Testis (tissue), 2 donors: ENCODE measurements at regions not wholly inside any gene's neighbourhood (a gene's known extent, or its start where the extent isn't known, plus 50 kb on each side); places are given as distances from the start of the nearest gene placed in this dataset.

Source experiments
- POLR2A ChIP-seq: fragments of 450-650 bp; IDR thresholded peaks from one replicate; pipeline ENCODE4 v1.6.1; 2017; ENCODE audit warnings: antibody characterized with exemption, mild to moderate bottlenecking, moderate library complexity
- TF ChIP-seq, protein P1 (sequence below), 3 experiments: fragments of 450-650 bp in 2 of 3; fragments of 200-600 bp in 1 of 3; sonication (generic) in 1 of 3; IDR thresholded peaks; one replicate each; pipeline ENCODE4 v1.5.1; 2016 to 2019; ENCODE audit warnings: antibody characterized with exemption in 3 of 3, mild to moderate bottlenecking in 2 of 3, moderate library complexity in 1 of 3

DNA sequence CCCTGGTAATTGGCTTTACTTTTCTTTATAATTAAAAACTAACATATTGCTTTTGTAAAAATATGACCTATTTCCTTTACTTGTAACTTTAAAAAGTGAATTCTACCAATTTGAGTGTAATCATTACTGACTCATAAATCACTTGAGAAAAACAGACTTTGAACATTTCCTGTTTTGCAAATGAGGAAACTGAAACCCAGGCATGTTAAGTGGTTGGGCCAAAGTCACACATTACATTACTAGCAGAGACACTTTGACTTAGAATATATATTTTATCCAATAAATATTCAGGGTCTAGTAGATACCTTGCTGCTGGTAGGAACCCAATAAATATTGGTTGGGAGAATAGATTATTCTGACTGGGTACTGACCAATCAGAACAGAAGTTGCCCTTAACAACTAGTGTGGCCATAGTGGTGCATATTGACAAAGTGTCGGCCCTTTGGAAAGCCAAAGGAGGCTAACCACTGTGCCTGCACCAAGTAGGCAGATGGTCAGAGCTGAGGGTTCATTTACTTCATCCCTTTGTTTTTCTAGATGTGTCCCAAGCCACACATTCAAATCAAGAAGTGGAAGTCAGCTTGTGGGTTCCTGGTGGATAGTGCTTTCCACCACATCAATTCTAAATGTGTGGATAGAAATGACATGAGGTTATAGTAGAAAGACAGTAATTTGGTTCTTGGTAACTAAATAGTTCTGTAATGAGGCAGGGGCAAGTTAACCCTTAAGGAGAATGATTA lies 365.1 kb upstream of the RIOK2 start:
- TF ChIP-seq, protein P1, sequence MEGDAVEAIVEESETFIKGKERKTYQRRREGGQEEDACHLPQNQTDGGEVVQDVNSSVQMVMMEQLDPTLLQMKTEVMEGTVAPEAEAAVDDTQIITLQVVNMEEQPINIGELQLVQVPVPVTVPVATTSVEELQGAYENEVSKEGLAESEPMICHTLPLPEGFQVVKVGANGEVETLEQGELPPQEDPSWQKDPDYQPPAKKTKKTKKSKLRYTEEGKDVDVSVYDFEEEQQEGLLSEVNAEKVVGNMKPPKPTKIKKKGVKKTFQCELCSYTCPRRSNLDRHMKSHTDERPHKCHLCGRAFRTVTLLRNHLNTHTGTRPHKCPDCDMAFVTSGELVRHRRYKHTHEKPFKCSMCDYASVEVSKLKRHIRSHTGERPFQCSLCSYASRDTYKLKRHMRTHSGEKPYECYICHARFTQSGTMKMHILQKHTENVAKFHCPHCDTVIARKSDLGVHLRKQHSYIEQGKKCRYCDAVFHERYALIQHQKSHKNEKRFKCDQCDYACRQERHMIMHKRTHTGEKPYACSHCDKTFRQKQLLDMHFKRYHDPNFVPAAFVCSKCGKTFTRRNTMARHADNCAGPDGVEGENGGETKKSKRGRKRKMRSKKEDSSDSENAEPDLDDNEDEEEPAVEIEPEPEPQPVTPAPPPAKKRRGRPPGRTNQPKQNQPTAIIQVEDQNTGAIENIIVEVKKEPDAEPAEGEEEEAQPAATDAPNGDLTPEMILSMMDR (IDR thresholded peaks at IDR 0.05) = no peak
- TF ChIP-seq POLR2A = no peak
